Transverse colon (tissue), 4 donors: ENCODE measurements at regions not wholly inside any gene's neighbourhood (a gene's known extent, or its start where the extent isn't known, plus 50 kb on each side); places are given as distances from the start of the nearest gene placed in this dataset.

Experiments
- DNase-seq: peaks from one replicate; pipeline ENCODE4 v3.0.0-alpha.2; 2019
- H3K27ac ChIP-seq, 4 donors: fragments of 200-600 bp; sonication (generic); 2 replicates each; pipeline ENCODE4 v1.5.1; 2016 to 2018; ENCODE audit warnings: inconsistent platforms in 4 of 4
- H3K27me3 ChIP-seq: fragments of 200-600 bp; sonication (generic); 2 replicates; pipeline ENCODE4 v1.5.1; 2017; ENCODE audit warnings: inconsistent platforms
- H3K36me3 ChIP-seq, 4 donors: fragments of 200-600 bp; sonication (generic); 2 replicates each; pipeline ENCODE4 v1.5.1; 2017 to 2019; ENCODE audit warnings: inconsistent platforms in 4 of 4
- H3K4me1 ChIP-seq, 4 donors: fragments of 200-600 bp; sonication (generic); 2 replicates each; pipeline ENCODE4 v1.5.1; 2017 to 2020; ENCODE audit warnings: inconsistent platforms in 4 of 4
- H3K4me3 ChIP-seq, 4 donors: fragments of 200-600 bp; sonication (generic); 1 replicate in 1 of 4; 2 replicates in 3 of 4; pipeline versions ENCODE4 v1.5.1 to v1.6.1; 2017 to 2019; ENCODE audit warnings: inconsistent platforms in 4 of 4
- H3K9me3 ChIP-seq, 2 donors: fragments of 200-600 bp; sonication (generic); 2 replicates each; pipeline ENCODE4 v1.5.1; 2017 to 2019; ENCODE audit warnings: inconsistent platforms in 2 of 2
- CTCF ChIP-seq, 5 experiments: fragments of 200-600 bp in 3 of 5; fragments of 450-650 bp in 2 of 5; sonication (generic) in 3 of 5; IDR thresholded peaks; 1 replicate in 2 of 5; 2 replicates in 3 of 5; pipeline ENCODE4 v1.5.1; 2016 to 2017; ENCODE audit warnings: antibody characterized with exemption in 5 of 5, inconsistent platforms in 3 of 5, mild to moderate bottlenecking in 2 of 5, moderate library complexity in 1 of 5
- EP300 ChIP-seq: sonication (generic); formaldehyde crosslinking; IDR thresholded peaks from one replicate; pipeline ENCODE4 v1.6.1; 2017; ENCODE audit warnings: antibody characterized with exemption, low read depth
- POLR2A ChIP-seq: fragments of 450-650 bp; IDR thresholded peaks from one replicate; pipeline ENCODE4 v1.6.1; 2016; ENCODE audit warnings: antibody characterized with exemption, mild to moderate bottlenecking, moderate library complexity
- POLR2AphosphoS5 ChIP-seq, 3 donors: sonication (generic); formaldehyde crosslinking; IDR thresholded peaks; one replicate each; pipeline ENCODE4 v1.6.1; 2016; ENCODE audit warnings: antibody characterized with exemption in 3 of 3
- WGBS, 2 donors: methylation state at CpG; one replicate each; pipeline ENCODE4 v1.1.5; 2018; ENCODE audit warnings: low coverage in 1 of 2; 5-methylcytosine and 5-hydroxymethylcytosine counted together
- in situ Hi-C, 4 donors: fragments of 200-750 bp; cut with MboI; loops; one replicate each; pipeline versions ENCODE4 v1.15.0 to v1.15.1; 2017; ENCODE audit warnings: low sequenced_read_pairs in 3 of 4, low pct_ligation_motif_present in 1 of 4, low pct_unique_long_range_greater_than_20kb in 1 of 4
- intact Hi-C: fragments of 100-400 bp; cut with DNase I; formaldehyde crosslinking; loops from one replicate; pipeline ENCODE4 v1.15.1; 2023; ENCODE audit warnings: low total_unique reads

- 17 to 32% methylated on average over 1 to 4 of the region's 4 CpGs for WGBS, 2 donors
- in situ Hi-C loops: no loop called here
- intact Hi-C loops: no loop called here
- Histone ChIP-seq H3K27ac (no peak overlapping the region), H3K9me3 (no peaks in the 10 kb centered on the region), H3K27me3 (no peaks in the 10 kb centered on the region), H3K36me3 (no peaks in the 10 kb centered on the region), H3K4me3 (no peak overlapping the region), H3K4me1 (peaks cover 0 to 9% (median 1%) of the 10 kb centered on the region in 4 donors)
- DNase-seq: no peak
- TF ChIP-seq POLR2AphosphoS5 (IDR thresholded peaks at IDR 0.05) (no peak), POLR2A (no peak), EP300 (no peak), CTCF (IDR thresholded peaks at IDR 0.05) (no peak)
Measured at GRCh38 chr14:87630846-87631245, 362.1 kb downstream of the GALC start.

- in situ Hi-C loops (no loop called here), intact Hi-C loops (no loop called here)
- H3K4me3 ChIP-seq: no peak overlapping the region
- no peaks in the 10 kb centered on the region for H3K36me3 ChIP-seq
- H3K27me3 ChIP-seq: no peaks in the 10 kb centered on the region
- WGBS, 2 donors: 69 to 87% methylated on average over 3 of the region's 3 CpGs
- no peaks in the 10 kb centered on the region for H3K9me3 ChIP-seq
- TF ChIP-seq POLR2A (no peak), POLR2AphosphoS5 (IDR thresholded peaks at IDR 0.05) (no peak), EP300 (no peak), CTCF (IDR thresholded peaks at IDR 0.05) (no peak)
- no peak for DNase-seq
- peaks cover 0 to 9% (median 1%) of the 10 kb centered on the region in 4 donors for H3K4me1 ChIP-seq
- H3K27ac ChIP-seq: no peak overlapping the region
Measured at GRCh38 chr14:87629788-87630187, 363.2 kb downstream of the GALC start.

- Histone ChIP-seq H3K27ac (no peak overlapping the region), H3K27me3 (no peaks in the 10 kb centered on the region), H3K9me3 (peaks cover 0 to 5% of the 10 kb centered on the region in 2 donors), H3K4me1 (peaks cover 0 to 9% (median 1%) of the 10 kb centered on the region in 4 donors), H3K4me3 (no peak overlapping the region), H3K36me3 (no peaks in the 10 kb centered on the region)
- no peak for DNase-seq
- WGBS, 2 donors: 48 to 61% methylated on average over 3 of the region's 3 CpGs
- intact Hi-C loops (no loop called here), in situ Hi-C loops (no loop called here)
- TF ChIP-seq POLR2A (no peak), EP300 (no peak)
Measured at GRCh38 chr14:87628780-87629179, 364.2 kb downstream of the GALC start.

GRCh38 chr14:87628129-87628528, 364.9 kb downstream of the GALC start:
- intact Hi-C loops: no loop called here
- in situ Hi-C loops: no loop called here
- Histone ChIP-seq H3K27me3 (no peaks in the 10 kb centered on the region), H3K36me3 (no peaks in the 10 kb centered on the region), H3K9me3 (peaks cover 0 to 5% of the 10 kb centered on the region in 2 donors), H3K4me1 (peaks cover 0 to 9% (median 1%) of the 10 kb centered on the region in 4 donors), H3K4me3 (no peak overlapping the region), H3K27ac (no peak overlapping the region)
- TF ChIP-seq EP300 (no peak), POLR2AphosphoS5 (IDR thresholded peaks at IDR 0.05) (peak in 1 of 3 donors; percentile 40)
- DNase-seq: no peak

GRCh38 chr14:87626266-87626665, 366.7 kb downstream of the GALC start:
- Histone ChIP-seq H3K9me3 (peaks cover 0 to 9% of the 10 kb centered on the region in 2 donors), H3K4me1 (peaks cover 0 to 9% (median 1%) of the 10 kb centered on the region in 4 donors), H3K4me3 (no peak overlapping the region), H3K27me3 (no peaks in the 10 kb centered on the region), H3K27ac (no peak overlapping the region), H3K36me3 (no peaks in the 10 kb centered on the region)
- DNase-seq: no peak
- in situ Hi-C loops: no loop called here
- intact Hi-C loops: no loop called here
- TF ChIP-seq POLR2AphosphoS5 (IDR thresholded peaks at IDR 0.05): no peak
- TF ChIP-seq EP300: no peak
- no peak for TF ChIP-seq POLR2A
- TF ChIP-seq CTCF (IDR thresholded peaks at IDR 0.05): no peak
